ELR (cell line): ENCODE measurements at regions not wholly inside any gene's neighbourhood (a gene's known extent, or its start where the extent isn't known, plus 50 kb on each side); places are given as distances from the start of the nearest gene placed in this dataset.

Source experiments
- DNase-seq: peaks from one replicate; pipeline ENCODE4 v3.0.0-alpha.2; 2015; ENCODE audit warnings: low read depth

DNA sequence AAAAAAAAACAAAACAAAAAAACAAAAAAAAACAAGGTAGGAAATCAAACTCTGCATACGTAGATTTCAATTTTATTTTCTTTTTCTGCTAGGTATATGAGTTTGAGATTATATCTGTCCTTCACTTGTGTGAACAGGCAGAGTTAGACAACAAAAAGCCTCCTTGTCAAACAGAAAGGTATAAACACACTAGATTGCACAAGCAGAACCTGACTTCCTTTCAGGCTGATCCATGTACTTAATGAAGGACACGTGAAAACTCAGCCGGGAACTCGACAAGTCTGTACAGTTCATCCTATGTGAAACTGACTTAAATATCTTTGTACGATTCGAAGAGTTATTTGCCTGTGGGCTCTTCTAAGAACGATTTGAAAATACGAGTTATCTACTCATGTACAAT, 254.1 kb downstream of the ARL4A start:
- no peak for DNase-seq

DNA sequence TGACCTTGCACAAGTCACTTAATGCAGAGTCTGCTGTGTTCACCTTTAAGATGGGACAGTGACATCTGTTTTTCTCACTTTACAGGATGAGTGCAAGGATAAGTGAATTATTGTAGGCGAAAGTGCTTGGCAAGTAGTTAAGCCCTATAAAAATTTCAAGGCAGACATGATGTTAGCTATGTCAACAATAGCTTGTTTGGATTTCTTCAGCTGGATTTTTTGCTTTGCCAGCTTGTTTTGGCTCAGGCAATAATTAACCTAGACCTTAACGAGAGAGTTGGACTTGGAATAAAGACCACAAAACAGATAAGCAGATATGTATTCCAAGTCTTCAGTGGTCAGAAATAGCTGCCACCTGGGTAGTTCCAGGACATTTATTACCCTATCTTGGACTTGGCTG, 255.2 kb downstream of the ARL4A start:
- DNase-seq, result no peak

GRCh38 chr7:12943781-12944180, 256.3 kb downstream of the ARL4A start:
- DNase-seq, result no peak

DNA sequence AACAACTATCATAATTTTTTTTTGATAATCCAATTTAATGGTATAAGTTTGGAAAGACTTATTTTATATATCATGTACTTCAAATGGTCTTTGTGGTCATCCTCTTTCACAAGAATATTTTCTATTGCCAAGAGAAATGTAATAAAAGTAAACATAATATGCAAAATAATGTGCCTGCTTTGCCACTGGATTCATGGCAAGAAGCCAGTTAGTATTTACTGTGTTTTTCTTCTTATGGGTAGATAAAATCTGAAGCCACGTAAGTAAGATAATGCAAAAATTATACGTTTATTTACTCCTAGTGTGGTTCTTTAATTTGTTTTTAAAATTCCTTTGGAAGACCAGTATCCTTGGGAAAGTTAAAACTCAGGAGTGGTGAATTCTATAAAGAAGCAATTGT, 258.5 kb downstream of the ARL4A start:
- DNase-seq, result peak; percentile 34

DNA sequence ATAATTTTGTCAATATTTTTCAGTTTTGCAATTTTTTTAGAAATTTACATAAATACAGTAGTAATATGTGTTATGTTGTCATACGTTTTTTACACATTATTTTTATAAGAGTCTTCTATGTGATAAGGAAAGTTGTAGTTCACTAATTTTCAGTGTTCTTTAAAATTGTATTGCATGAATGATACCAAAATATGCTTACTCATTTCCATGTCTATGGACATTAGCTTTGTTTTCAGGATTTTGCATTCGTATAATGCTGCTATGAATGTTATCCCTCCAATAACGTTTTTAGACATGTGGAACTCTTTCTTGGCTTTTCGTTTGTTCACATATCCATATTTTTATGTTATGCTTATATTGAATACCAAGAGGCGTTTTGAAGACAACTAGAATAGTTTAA, 260.0 kb downstream of the ARL4A start:
- DNase-seq, result no peak

GRCh38 chr7:12949060-12949931, 261.9 kb downstream of the ARL4A start:
- DNase-seq, result no peak

- peak; percentile 88 for DNase-seq
These were observed 264.0 kb downstream of the ARL4A start for GRCh38 chr7:12951397-12951801.

GRCh38 chr7:12954380-12955033, 267.1 kb downstream of the ARL4A start:
- no peak for DNase-seq

- no peak for DNase-seq
These were observed 270.1 kb downstream of the ARL4A start for GRCh38 chr7:12957487-12957886.

- no peak for DNase-seq
These were observed 274.6 kb downstream of the ARL4A start for GRCh38 chr7:12961910-12962480.

- no peak for DNase-seq
These were observed 276.0 kb downstream of the ARL4A start for GRCh38 chr7:12963435-12963834.

DNA sequence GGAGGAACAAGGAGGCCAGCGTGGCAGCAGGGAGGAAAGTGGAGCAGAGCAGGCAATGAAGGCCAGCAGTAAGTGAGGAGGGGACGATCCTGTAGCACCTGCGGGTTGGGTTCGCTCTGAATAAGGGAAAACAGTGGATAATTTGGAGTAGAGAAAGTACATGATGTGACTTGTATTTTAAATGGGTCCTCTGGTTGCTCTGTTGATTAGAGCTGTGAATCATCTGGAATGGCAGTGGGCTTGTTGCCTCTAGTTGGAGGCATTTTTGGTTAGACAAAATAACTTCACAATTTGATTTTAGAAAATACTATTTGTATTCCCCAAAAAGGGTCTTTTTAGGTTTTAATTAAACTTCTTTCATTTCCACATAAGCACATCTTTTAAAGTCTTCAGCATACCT, 277.4 kb downstream of the ARL4A start:
- no peak for DNase-seq

GRCh38 chr7:12965767-12966166, 278.3 kb downstream of the ARL4A start:
- no peak for DNase-seq

DNA sequence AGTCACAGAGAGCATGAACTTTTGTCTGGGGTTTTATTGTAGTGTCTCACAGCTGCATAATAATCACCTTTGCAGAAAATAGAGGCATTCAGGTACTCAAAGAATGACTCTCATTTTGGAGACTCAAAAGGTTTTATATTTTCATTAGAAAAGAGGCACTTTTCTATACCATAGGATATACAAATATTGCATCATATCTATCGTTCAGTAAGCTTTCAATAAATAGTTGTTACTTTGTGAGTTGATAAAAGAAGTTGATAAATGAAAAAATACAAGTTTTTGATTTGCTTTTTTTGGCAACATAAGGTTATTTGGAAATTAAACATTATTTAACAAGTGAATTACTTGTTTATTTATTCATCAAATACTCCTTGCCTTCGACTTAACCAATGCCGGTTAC, 279.9 kb downstream of the ARL4A start:
- DNase-seq, result no peak

DNA sequence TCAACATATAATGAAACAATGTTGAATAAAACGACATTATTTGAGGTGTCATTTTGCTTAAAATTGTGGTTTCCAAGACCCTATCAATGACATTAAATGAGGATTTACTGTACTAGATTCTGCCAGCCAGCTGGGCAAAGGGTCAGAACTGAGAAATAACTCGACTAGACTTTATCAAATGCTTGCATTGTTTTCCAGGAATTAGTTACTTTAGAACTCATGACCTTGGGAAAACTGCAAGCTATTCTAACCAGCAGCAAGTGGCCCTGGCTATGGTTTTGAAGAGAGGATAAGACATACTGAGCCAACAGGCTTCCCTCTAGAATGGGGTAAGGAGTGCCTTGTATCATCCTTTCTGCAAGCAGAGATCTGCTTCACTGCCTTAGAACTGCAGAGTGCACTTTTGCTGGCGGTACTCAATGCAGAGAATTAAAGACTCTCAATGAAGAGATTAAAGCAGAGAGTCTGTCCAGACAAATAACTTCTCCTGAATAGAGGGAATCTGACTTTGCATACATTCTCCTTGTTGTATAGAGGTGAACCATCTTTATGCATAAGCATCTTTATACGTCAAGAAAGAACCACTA, 281.5 kb downstream of the ARL4A start:
- no peak for DNase-seq

DNA sequence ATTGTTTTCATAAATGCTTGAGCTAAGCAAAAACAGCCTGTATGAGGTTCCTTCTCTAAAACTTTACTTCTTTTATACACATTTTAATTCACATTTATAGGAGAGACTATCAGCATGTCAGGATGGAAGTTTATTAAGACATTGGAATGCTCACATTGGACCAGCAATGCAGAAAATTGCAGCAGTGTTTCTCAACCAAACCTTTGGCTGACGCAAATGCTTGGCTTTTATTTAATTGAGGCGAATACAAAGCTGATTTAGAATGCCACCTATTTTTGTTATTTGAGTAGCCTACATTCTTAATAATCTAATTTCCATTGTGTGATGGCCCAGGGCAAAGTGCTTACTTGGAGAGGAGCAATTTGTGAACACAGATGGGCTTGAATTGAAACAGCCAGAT, 283.2 kb downstream of the ARL4A start:
- no peak for DNase-seq

- no peak for DNase-seq
These were observed 287.2 kb downstream of the ARL4A start for GRCh38 chr7:12974451-12975166.

GRCh38 chr7:12975412-12975811, 288.0 kb downstream of the ARL4A start:
- DNase-seq, result no peak

- DNase-seq, result no peak
These were observed 291.7 kb downstream of the ARL4A start for GRCh38 chr7:12979181-12979580.

GRCh38 chr7:12982178-12982577, 294.7 kb downstream of the ARL4A start:
- no peak for DNase-seq

DNA sequence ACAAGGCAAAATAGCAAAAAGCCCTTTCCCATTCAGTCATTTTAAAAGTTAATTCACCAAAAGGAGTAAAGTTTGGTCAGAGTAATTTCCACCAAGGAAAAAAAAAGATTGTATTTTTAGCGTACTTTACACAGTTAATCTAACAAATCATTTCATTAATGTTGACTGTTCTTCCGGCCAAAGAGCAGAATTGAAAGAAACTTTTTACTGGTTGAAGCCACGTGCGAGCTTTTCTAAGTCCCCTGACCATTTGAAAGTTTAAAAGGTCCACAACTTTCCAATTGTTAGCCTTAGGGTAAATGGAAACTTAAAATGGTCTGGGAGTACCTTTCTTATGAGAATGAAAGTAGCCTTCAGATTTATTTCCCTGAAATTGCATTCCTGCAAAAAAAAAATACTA, 296.7 kb downstream of the ARL4A start:
- no peak for DNase-seq

GRCh38 chr7:12985228-12985627, 297.8 kb downstream of the ARL4A start:
- DNase-seq, result no peak
